NCI-H2107 treated with DMSO at 0.1 percent for 48 hours (cell line): ENCODE measurements at regions not wholly inside any gene's neighbourhood (a gene's known extent, or its start where the extent isn't known, plus 50 kb on each side); places are given as distances from the start of the nearest gene placed in this dataset.
"Not testable (repeated sequence)": the region's sequence is repeated elsewhere in the genome, so short reads cannot be mapped to it uniquely, and the experiment has no call there.

Experiments used
- DNase-seq: peaks from one replicate; lab custom pipeline; 2025; ENCODE audit not compliant: unreplicated experiment; lab: John Stamatoyannopoulos, UW

DNA sequence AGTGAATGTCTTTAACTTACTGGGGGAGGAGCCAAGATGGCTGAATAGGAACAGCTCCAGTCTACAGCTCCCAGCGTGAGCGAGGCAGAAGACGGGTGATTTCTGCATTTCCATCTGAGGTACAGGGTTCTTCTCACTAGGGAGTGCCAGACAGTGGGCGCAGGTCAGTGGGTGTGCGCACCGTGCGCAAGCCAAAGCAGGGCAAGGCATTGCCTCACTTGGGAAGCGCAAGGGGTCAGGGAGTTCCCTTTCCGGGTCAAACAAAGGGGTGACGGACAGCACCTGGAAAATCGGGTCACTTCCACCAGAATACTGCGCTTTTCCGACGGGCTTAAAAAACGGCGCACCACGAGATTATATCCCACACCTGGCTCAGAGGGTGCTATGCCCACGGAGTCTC, 187.3 kb downstream of the CHIC2 start:
- DNase-seq, result not testable (repeated sequence)

DNA sequence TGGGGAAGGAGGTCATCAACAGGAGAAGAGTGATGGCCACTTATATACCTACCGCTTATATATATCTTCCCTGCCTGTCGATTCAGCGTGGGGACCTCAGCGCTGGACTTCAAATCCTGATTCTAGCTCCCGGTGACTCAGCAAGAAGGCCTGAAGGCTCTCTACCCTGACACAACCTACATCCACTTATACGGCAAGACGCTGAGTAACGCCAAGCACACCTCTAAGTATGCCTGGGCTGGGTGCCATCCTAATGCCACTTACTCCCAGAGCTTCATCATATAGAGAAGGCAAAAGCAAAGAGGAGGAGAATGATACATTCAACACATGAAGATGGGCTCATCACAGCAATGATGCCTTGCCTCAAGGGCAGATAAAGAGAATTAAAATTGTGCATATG, 198.3 kb downstream of the CHIC2 start:
- DNase-seq, result no peak

DNA sequence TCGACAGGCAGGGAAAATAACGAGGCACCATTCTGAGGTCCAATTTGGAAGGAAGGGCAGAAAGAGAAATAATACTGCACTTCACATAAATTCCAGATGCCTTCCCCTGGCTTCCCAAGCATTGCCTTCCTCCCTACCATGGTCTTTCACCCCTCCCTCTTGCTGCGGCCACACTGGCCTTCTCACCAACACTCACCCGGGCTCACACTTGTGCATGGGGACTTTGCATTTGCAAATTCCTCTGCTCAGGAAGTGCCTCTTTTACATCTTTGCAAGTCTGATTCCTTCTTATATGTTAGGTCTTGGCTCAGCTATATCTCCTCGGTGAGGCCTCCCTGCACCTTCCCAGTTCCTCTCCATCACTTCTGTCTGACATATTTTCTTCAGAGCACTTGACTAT, 199.4 kb downstream of the CHIC2 start:
- DNase-seq, result no peak

DNA sequence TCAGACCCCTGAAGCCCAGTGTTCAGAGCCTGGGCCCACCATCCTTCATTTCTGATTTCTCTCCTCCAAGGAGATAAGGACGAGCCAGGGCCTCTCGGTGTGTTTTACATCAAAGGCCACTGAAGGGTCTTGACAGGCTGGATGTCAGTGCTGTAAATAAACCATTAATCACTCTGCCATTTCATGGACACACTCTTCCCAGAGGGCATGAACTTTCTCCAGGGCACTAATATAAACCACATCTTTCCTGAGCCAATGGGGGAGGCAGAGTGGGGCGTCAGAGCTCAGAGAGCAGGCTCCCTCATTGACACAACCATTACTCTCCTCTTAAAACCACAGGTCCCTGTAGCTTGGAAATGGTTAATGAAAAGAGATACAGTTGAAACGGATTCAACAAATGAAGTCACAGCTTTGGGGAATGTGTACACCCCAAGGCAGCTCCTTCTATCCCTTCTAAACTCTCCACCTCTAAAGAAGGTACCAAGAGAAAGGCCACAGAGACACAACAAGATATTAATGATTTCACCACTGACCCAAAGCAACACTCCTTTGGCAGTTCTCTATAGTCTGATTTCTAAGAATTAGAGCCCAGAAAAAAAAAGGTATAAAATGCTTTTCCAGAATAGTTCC, 200.6 kb downstream of the CHIC2 start:
- DNase-seq, result no peak

DNA sequence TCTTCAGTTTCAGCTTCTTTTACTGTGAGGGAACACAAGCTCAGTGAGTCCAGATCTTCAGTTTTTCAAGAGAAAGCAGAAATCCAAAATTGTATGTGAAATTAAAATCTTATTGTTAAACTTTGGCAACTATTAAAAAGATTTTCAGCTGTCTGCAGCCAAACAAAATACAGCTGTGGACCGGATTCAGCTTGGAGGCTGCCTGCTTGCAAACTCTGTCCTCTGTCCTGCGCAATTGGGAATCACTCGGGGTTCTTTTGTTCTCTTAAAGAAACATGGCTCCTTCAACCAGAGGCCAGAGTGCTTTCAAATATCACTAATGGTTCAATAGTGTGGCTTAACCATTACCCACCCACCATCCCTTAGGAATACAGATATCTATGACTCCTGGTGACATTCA, 201.2 kb downstream of the CHIC2 start:
- no peak for DNase-seq

DNA sequence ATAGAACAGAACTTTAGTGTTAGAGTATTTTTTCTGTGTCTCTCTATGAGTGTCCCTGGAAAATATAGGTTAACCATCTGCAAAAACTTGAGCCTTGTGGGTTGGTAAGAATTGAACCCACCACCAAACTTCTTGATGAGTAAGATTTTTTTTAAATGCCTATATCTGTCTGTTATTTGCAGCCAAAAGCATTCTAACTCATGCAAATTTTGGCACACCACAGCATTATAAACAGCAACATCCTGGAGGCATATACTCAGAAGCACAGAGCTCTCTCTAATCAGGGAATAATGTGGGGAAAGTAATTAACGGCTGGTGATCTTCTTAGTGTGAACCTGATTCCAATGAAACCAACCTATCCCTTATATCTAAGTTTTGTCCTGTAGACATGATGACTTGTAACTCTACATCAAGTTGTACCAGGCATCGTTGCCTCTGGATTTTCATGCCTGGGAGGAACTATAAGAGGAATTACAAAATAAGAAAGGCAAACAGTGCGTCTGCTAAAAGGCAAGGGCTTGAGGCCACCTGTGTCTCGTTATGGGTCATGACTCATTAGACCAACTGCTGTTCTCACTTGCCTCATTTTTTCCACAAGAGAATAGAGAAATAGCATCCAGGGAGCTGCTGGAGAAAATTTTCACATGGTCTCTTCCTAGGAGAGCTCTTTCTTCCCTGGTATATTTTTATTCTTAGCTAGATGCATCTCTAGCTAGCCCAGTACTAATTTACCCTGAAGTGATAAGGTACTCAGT, 202.4 kb downstream of the CHIC2 start:
- DNase-seq, result no peak

DNA sequence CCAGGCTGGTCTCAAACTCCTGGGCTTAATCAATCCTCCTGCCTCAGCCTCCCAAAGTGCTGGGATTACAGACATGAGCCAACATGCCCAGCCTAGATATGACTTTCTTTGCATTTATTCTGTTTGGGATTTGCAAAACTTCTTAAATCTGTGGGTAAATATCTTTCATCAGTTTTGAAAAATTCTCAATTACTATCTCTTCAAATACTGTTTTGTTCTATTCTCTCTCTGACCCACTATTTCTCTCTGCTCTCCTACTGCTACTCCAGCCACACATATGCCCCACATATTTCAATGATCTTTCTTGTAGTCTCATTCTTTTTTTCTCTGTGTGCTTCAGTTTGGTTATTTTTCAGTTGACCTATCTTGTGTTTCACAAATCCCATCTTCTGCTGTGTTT, 205.1 kb downstream of the CHIC2 start:
- DNase-seq, result no peak

DNA sequence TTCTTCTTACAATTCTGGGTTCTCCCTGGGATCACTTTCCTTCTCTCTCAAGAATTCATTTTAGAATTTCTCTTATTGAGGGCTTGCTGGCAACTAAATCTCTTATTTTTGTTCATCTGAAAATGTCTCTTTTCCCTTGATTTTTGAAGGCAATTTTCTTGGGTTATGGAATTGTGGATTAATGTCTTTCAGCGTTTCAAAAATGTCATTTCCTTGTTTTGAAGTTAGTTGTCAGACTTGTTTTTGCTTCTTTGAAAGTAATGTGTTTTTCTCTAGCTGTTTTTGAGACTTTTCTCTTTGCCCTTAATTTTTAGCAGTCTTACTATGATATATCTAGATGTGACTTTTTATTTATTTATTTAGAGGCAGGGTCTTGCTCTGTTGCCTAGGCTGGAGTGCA, 205.7 kb downstream of the CHIC2 start:
- DNase-seq, result no peak

DNA sequence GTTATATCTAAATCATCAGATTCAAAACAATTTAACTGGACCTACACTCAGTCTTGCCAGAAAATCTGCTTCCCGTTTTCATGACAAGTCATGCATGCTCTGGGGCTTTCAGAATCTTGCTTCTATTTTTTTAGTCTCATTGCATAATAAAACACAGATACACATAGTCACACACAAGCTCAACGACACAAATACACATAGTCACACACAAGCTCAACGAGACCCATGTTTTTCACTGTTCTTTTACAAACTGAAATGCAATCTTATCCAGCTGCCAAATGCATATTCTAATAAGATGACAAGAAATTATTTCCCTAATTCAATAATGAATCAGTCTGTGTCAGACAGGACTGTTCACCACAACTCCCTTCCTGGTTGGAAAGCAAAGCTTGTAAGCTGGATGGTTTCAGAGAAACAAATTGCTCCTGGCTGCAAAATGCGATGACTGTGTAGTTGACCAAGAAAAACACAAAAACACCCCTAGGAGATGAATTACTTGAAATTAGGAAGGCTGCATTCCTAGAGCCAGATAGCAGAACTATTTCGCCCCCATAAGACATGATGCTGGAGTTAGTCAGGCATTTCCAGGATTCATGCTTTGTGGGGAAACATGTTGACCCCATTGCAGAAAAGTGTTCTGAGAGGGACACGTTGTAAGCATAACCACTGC, 208.7 kb downstream of the CHIC2 start:
- no peak for DNase-seq

DNA sequence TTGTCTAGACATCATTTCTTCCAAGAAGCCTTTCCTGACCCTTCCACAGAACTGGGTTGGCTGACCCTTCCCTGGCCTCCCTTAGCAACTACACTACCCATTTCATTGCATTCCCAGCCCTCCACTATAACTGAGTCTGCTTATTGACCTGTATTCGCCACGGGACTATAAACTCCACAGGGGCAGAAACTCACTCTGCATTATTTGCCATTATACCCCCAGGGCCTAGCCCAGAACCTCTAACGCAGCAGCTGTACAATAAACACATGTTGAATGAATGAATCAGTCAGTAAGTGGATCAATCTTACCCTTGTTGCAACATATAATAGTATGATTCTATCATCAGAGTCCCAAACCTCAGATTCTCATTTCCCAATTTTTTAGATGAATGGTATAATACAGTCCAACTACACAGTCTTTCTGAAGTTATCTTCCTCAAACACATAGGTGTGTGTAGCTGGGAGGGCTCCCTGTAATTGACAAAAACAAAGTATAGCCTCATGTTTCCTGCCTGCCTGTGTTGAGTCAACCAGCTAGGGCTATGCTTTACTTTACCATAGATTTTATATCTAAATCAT, 209.3 kb downstream of the CHIC2 start:
- DNase-seq, result no peak

DNA sequence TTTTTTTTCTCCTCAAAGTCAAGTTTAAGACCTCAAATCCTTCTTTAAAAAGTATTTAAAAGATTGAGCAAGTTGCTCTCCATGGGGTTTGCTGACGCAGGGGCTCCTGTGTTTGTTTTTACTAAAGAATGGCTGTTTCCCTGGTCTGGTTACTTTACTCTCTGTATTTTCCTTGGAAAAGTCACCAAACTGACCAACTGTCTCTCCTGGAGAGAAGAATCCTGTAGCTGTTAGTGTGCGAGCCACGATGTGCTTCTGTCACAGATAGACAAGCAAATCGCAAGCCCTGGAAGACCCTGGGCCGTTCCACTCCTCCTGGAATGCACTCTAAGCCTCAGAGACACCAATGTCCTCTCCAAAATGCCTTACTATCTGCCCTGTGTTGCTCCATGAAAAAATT, 212.1 kb downstream of the CHIC2 start:
- no peak for DNase-seq

DNA sequence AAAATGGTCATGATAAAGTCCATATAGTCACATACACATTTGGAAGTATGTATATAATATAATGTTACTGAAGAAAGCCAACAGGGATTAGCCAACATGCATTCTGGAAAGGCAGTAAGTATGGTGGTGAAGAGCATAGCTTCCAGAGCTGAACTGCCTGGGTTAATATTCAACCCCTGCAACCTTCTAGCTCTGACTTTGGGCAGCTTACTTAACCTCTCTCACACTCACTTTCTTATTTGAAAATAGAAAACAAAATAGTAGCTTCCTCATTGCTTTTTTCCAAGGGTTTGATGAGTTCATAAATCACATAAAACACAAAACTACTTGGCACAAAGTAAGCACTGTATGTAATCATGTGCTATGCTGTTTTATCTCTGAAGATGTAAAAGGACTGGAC, 216.4 kb downstream of the CHIC2 start:
- no peak for DNase-seq

DNA sequence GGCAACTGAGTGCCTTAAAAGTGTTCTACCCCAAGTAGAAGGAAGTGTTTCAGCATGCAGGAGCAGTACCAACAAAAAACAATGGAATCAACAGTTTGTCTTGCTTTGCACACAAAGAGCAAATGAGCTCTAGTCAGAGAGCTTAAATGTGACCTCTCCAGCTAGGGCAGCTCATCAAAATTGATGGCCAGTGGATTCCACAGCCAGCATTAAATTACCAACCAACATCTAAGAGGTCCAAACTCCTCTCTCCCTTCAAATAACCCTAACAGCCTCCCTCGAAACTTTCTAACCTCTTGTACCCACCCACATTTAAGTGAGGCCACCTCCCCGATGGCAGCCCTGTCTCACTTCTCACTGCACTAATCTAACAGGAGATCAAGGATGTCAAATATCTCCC, 219.9 kb downstream of the CHIC2 start:
- DNase-seq, result no peak

DNA sequence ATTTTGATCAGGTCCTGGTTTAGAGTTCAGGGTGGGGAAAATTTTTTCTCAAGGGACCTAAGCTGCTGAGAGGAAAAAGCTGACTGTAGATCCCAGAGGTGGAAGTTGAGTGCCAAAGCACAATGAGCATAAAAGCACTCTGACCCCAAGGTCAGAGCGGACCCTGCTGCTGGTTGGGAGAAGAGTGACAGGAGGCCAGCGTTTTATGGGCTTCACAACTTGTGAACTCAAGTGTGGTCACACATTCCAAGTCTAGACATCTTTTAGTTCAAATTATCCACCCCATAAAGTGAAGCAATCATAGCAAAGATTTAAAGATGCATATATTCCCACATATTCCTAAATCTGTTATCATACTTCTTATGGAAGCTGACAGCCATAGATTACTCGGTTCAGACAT, 220.3 kb downstream of the CHIC2 start:
- no peak for DNase-seq

DNA sequence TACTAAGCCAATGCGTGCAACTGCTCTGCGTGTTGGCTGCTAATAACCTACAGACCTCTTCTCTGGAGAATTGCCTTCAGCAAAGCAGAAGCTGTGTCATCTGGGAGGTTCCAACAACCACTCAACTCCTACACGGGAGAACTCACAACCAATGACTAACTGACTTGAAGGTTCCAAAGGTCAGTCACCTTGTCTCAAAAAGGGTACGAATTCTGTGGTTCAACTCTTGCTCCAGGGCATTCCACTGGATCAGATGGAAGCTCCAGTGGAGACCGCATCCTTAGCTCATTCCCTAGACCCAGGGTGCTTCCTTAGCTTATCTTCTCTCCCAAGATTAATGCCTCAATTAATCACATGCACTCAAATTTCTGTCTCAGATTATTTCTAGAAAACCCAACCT, 222.7 kb downstream of the CHIC2 start:
- no peak for DNase-seq

DNA sequence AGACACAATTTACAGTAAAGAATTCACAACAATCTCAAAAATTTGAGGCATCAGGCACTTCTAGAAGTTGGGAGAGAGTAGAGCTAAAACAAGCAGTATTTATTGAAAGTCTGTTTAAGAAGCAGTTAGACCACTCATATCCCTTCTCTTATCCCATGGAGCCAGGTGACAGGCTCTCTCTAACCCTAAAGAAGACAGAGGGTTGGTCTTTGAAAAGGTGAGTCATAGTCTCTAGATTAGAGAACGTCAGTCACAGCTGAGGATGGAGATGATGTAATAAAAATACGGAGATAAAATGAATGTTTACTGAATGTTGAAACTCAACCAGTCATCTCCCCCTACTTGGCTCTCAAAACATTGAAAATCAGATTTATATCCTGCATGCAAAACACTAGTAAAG, 223.8 kb downstream of the CHIC2 start:
- DNase-seq, result no peak

DNA sequence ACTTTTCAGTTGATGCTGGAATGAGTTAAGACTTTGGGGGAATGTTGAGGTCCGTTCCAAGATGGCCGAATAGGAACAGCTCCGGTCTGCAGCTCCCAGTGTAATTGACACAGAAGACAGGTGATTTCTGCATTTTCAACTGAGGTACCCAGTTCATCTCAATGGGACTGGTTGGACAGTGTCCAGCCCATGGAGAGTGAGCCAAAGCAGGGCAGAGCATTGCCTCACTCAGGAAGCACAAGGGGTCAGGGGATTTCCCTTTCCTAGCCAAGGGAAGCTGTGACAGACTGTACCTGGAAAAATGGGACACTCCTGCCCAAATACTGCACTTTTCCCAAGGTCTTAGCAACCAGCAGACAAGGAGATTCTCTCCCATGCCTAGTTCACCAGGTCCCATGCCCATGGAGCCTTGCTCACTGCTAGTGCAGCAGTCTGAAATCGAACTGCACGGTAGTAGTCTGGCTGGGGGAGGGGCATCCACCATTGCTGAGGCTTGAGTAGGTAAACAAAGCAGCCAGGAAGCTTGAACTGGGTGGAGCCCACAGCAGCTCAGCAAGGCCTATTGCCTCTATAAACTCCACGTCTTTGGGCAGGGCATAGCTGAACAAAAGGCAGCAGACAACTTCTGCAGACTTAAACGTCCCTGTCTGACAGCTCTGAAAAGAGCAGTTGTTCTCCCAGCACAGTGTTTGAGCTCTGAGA, 231.0 kb downstream of the CHIC2 start:
- not testable (repeated sequence) for DNase-seq

DNA sequence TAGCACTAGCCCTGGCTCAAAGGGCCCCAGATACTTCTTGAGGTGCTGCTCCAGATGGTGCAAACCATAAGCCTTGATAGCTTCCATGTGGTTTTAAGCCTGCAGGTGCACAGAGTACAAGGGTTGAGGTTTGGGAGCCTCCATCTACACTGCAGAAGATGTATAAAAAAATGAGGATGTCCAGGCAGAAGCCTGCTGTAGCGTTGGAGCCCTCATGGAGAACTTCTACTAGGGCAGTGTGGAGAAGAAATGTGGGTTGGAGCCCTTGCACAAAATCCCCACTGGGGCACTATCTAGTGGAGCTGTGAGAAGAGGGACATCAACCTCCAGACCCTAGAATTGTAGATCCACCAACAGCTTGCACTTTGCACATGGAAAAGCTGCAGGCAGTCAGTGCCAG, 231.9 kb downstream of the CHIC2 start:
- DNase-seq, result no peak

DNA sequence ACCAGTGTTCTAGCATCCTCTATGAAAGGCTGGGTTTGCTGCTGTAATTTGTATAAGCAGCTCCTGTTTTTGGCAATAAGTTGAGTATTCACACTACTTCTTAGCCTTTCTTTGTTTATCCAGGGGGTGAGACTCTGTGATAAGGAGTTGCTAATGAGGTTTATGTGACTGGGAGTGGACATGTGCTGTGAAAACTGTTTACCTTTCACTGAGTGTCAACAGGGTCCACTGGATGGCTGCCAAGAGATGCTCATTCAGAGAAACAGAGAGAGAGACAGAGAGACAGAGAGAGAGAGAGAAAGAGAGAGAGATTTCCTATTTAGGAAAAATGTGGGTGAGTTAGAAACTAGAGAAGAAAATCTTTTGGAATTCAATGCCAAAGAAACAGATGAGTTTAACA, 233.9 kb downstream of the CHIC2 start:
- DNase-seq, result no peak

DNA sequence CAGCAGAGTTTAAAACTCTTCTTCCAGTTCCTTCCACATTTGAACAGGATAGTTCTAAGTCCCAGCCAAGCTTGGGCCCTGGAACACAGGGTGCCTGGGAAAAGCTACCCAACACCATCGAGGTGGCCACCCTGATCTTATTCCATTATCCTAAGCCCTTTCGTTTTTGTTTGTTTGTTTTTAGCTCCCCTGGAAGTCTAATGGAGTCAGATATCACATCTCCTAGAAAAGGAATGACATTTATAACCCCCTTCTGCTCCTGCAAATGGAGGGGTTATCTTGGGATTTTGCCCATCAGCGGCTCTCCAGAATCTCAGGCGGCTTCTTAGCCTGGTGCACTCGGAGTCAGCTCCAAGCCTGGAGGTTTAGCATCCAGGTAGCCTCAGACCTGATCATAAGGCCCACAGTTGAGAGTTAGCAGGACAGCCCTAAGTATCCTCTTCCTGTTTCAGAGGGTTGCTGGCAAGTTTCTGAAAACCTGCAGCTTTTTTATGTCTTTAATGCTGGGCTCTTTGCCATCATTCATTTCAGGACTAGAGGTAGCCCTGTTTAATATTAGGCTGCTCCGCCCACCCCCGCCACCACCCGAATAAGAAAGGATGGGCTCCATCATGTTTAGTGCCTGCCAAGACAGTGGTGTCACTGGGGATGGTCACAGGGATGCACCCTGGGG, 230.0 kb upstream of the LNX1 start:
- no peak for DNase-seq

DNA sequence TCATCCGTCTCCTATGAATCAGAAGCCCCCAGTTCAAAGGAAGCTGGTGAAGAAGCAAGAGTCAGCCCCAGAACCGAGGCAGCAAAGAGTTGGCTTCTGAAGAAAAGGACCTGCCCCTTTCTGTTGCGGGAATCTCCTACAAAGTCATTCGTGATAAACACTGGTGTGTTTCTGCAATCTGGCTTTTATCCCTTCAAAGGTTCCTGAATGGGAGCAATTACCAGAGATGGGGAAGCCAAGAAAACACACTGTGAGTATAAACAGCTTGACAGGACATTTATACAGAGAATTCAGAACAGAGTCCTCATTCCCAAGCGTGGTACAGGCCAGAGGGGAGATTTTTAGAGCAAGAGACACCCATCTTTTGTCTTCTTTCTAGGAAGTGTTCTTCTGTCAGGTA, 226.8 kb upstream of the LNX1 start:
- no peak for DNase-seq
